ENCODE measurements at regions not wholly inside any gene's neighbourhood (a gene's known extent, or its start where the extent isn't known, plus 50 kb on each side); places are given as distances from the start of the nearest gene placed in this dataset.

DNA sequence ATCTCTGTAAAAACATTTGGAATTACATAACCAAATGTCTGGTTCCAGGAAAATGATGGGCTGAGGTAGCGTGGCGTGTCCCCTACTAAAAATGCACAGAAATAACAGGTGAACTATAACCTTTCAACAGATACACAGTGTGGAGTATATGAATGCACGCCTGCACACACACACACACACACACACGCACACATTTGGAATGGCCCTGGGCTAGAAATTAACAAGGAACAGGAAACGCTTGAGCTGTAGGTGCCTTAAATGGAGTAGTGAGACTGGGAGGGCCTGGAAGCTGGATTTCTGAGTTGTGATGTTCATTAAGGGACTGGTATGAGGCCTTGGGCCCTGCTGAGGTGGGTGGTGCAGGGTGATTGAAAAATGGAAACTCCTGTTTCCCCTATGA lies 246.5 kb upstream of the C1orf174 start:
- Histone ChIP-seq H3K27ac (ENCODE audit: low read depth in 2 of 2, low read length in 2 of 2) (no peak overlapping the region), H3K4me1 (ENCODE audit: control insufficient read depth in 2 of 3, insufficient read depth in 2 of 3, low read depth in 1 of 3, low read length in 3 of 3) (no peaks in the 10 kb centered on the region), H3K9ac (ENCODE audit: low read length in 3 of 3) (no peak overlapping the region), H3K4me3 (ENCODE audit: low read length in 3 of 3) (no peak overlapping the region), H3K9me3 (ENCODE audit: control insufficient read depth in 2 of 3, insufficient read depth in 1 of 3, low read length in 3 of 3) (peaks cover 0 to 6% (median 0%) of the 10 kb centered on the region in 3 donors), H3K36me3 (ENCODE audit: control insufficient read depth in 2 of 3, insufficient read depth in 3 of 3, low read length in 3 of 3) (no peaks in the 10 kb centered on the region), H3K27me3 (ENCODE audit: control insufficient read depth, insufficient read depth, low read length) (no peaks in the 10 kb centered on the region)
- DNase-seq = no peak
- intact Hi-C loops (cut with DNase I) = no loop called here
- TF ChIP-seq, protein P1, sequence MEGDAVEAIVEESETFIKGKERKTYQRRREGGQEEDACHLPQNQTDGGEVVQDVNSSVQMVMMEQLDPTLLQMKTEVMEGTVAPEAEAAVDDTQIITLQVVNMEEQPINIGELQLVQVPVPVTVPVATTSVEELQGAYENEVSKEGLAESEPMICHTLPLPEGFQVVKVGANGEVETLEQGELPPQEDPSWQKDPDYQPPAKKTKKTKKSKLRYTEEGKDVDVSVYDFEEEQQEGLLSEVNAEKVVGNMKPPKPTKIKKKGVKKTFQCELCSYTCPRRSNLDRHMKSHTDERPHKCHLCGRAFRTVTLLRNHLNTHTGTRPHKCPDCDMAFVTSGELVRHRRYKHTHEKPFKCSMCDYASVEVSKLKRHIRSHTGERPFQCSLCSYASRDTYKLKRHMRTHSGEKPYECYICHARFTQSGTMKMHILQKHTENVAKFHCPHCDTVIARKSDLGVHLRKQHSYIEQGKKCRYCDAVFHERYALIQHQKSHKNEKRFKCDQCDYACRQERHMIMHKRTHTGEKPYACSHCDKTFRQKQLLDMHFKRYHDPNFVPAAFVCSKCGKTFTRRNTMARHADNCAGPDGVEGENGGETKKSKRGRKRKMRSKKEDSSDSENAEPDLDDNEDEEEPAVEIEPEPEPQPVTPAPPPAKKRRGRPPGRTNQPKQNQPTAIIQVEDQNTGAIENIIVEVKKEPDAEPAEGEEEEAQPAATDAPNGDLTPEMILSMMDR (IDR thresholded peaks at IDR 0.05; ENCODE audit: borderline replicate concordance, extremely low read depth, insufficient read depth) = no peak
- FAIRE-seq = no peak

DNA sequence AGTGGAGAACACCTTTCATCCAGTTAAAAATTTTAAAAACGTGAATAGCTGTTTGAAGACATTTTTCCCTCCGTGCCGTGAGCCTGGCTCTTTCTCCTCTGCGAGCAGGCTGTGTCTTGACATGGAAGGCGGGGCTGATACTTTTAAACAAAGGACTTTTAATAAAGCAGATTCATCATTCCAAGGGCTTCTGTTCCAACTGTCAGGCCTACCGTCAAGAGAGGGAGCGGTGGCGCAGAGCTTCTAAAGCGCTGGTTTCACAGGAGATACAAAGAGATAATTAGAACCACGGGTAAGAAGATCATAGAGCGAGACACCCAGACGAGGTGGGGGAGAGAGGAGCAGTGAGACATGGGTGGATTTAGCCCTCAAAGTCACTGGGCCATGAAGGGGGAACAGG lies 247.4 kb upstream of the C1orf174 start:
- Histone ChIP-seq H3K4me3 (ENCODE audit: low read length in 3 of 3) (no peak overlapping the region), H3K27me3 (ENCODE audit: control insufficient read depth, insufficient read depth, low read length) (no peaks in the 10 kb centered on the region), H3K36me3 (ENCODE audit: control insufficient read depth in 2 of 3, insufficient read depth in 3 of 3, low read length in 3 of 3) (no peaks in the 10 kb centered on the region), H3K9ac (ENCODE audit: low read length in 3 of 3) (no peak overlapping the region), H3K4me1 (ENCODE audit: control insufficient read depth in 2 of 3, insufficient read depth in 2 of 3, low read depth in 1 of 3, low read length in 3 of 3) (no peaks in the 10 kb centered on the region), H3K9me3 (ENCODE audit: control insufficient read depth in 2 of 3, insufficient read depth in 1 of 3, low read length in 3 of 3) (peaks cover 0 to 6% (median 0%) of the 10 kb centered on the region in 3 donors), H3K27ac (ENCODE audit: low read depth in 2 of 2, low read length in 2 of 2) (no peak overlapping the region)
- DNase-seq = no peak
- intact Hi-C loops (cut with DNase I) = no loop called here
- FAIRE-seq = no peak
- TF ChIP-seq, protein P1 (IDR thresholded peaks at IDR 0.05; ENCODE audit: borderline replicate concordance, extremely low read depth, insufficient read depth) = no peak

- DNase-seq (no peak), FAIRE-seq (no peak)
- H3K27ac ChIP-seq (ENCODE audit: low read depth in 2 of 2, low read length in 2 of 2) = no peak overlapping the region
- H3K4me3 ChIP-seq (ENCODE audit: low read length in 3 of 3) = no peak overlapping the region
- H3K9ac ChIP-seq (ENCODE audit: low read length in 3 of 3) = no peak overlapping the region
- intact Hi-C loops (cut with DNase I) = no loop called here
- H3K27me3 ChIP-seq (ENCODE audit: control insufficient read depth, insufficient read depth, low read length) = no peaks in the 10 kb centered on the region
- H3K9me3 ChIP-seq (ENCODE audit: control insufficient read depth in 2 of 3, insufficient read depth in 1 of 3, low read length in 3 of 3) = peaks cover 0 to 3% (median 0%) of the 10 kb centered on the region in 3 donors
- TF ChIP-seq, protein P1 (IDR thresholded peaks at IDR 0.05; ENCODE audit: borderline replicate concordance, extremely low read depth, insufficient read depth) = no peak
- H3K4me1 ChIP-seq (ENCODE audit: control insufficient read depth in 2 of 3, insufficient read depth in 2 of 3, low read depth in 1 of 3, low read length in 3 of 3) = no peaks in the 10 kb centered on the region
- H3K36me3 ChIP-seq (ENCODE audit: control insufficient read depth in 2 of 3, insufficient read depth in 3 of 3, low read length in 3 of 3) = no peaks in the 10 kb centered on the region
These were observed 249.2 kb upstream of the C1orf174 start for GRCh38 chr1:4149281-4149680.

DNA sequence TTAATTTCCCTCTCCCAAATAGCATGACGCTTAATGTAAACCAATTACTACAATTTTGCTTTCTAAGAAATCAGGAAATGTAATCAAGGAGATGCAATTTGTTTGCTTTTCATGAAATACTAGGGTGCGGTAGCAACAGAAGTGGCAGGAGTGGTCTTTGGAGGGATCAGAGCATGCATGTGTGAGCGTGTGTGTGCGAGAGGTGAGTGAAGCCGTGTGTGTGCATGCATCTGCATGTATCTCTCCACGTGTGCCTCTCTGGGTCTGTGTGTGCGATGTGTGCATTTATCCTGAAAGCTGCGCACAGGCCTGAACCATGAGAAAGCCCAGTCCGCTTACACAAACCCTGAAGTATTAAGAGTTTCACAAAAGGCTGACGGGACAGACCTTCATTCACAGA lies 249.8 kb upstream of the C1orf174 start:
- no peak for FAIRE-seq

More for the DNA sequence above, 249.8 kb upstream of the C1orf174 start:
- Histone ChIP-seq H3K27ac (ENCODE audit: low read depth in 2 of 2, low read length in 2 of 2) (no peak overlapping the region), H3K9ac (ENCODE audit: low read length in 3 of 3) (no peak overlapping the region), H3K27me3 (ENCODE audit: control insufficient read depth, insufficient read depth, low read length) (no peaks in the 10 kb centered on the region), H3K36me3 (ENCODE audit: control insufficient read depth in 2 of 3, insufficient read depth in 3 of 3, low read length in 3 of 3) (no peaks in the 10 kb centered on the region), H3K4me1 (ENCODE audit: control insufficient read depth in 2 of 3, insufficient read depth in 2 of 3, low read depth in 1 of 3, low read length in 3 of 3) (no peaks in the 10 kb centered on the region), H3K9me3 (ENCODE audit: control insufficient read depth in 2 of 3, insufficient read depth in 1 of 3, low read length in 3 of 3) (no peaks in the 10 kb centered on the region), H3K4me3 (ENCODE audit: low read length in 3 of 3) (no peak overlapping the region)
- no peak for DNase-seq
- intact Hi-C loops (cut with DNase I) = no loop called here
- TF ChIP-seq, protein P1 (IDR thresholded peaks at IDR 0.05; ENCODE audit: borderline replicate concordance, extremely low read depth, insufficient read depth) = no peak

All from kidney (tissue), 13 donors.